ENCODE measurements at regions not wholly inside any gene's neighbourhood (a gene's known extent, or its start where the extent isn't known, plus 50 kb on each side); places are given as distances from the start of the nearest gene placed in this dataset.

DNA sequence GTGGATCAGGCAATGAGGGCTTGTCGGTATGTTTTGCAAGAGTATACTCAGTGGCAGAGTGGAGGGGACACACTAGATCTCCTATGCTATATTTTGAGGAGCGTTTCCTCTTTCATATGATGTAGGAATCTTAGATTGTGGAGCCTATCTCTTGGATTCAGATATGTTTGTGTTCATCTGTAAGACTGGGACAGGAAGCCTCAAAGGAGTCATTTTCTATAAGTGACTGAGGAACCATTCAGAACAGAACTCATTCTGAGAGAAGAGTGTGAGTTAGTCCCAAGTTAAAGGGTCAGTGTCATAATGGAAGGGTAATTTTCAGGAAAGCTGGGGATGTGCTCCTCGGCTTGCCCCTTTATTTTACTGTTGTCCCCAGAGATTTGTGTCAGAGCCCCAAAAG lies 107.7 kb downstream of the PTGS2 start:
- ChIA-PET CTCF (no interaction called here), POLR2A (no interaction called here)
- intact Hi-C loops (cut with micrococcal nuclease) (no loop called here), dilution Hi-C loops (cut with MboI; ENCODE audit: extremely low pct_ligation_motif_present, low sequenced_read_pairs) (no loop called here)
- H3K9ac ChIP-seq (replicated peaks; ENCODE audit: extremely low read depth, insufficient read depth, low read length): no peak overlapping the region
- H2AFZ ChIP-seq (ENCODE audit: low read depth, low read length): no peak overlapping the region
- H3K36me3 ChIP-seq (ENCODE audit: control insufficient read depth in 2 of 2, extremely low read depth in 1 of 2, insufficient read depth in 2 of 2, low read length in 2 of 2): no peaks in the 10 kb centered on the region
- H3K4me3 ChIP-seq (replicated peaks in 1 of 3; ENCODE audit: insufficient read depth in 1 of 3, low read depth in 1 of 3, low read length in 3 of 3): no peak overlapping the region
- no peaks in the 10 kb centered on the region for H3K9me3 ChIP-seq (replicated peaks; ENCODE audit: control insufficient read depth, insufficient read depth, low read length)
- H3K27ac ChIP-seq (ENCODE audit: insufficient read depth, low read depth, low read length): no peak overlapping the region
- no peak for FAIRE-seq
- no peak overlapping the region for H3K4me2 ChIP-seq (ENCODE audit: insufficient read depth, low read length)
- H3K9me1 ChIP-seq (replicated peaks; ENCODE audit: control insufficient read depth, extremely low read depth, insufficient read depth, low read length): no peaks in the 10 kb centered on the region
- H3K4me1 ChIP-seq (ENCODE audit: control insufficient read depth, extremely low read depth, insufficient read depth, low read length): peaks cover 21% of the 10 kb centered on the region
- DNase-seq (ENCODE audit: low read depth, low spot score): no peak
- no TSS peak for BruUV-seq (replicated peaks)
- no peaks in the 10 kb centered on the region for H4K20me1 ChIP-seq (replicated peaks; ENCODE audit: control insufficient read depth, extremely low read depth, insufficient read depth, low read length)
- no peaks in the 10 kb centered on the region for H3K27me3 ChIP-seq (ENCODE audit: control insufficient read depth in 2 of 2, insufficient read depth in 2 of 2, low read length in 2 of 2)
- TF ChIP-seq MYC (IDR thresholded peaks at IDR 0.05; ENCODE audit: low read depth, low read length): no peak
- no peak for TF ChIP-seq JUN (IDR thresholded peaks at IDR 0.05; ENCODE audit: borderline replicate concordance, insufficient read depth, insufficient read length, low read depth)
- TF ChIP-seq POLR2A (IDR thresholded peaks at IDR 0.05; ENCODE audit: low read depth, low read length): no peak
- TF ChIP-seq, protein P1, sequence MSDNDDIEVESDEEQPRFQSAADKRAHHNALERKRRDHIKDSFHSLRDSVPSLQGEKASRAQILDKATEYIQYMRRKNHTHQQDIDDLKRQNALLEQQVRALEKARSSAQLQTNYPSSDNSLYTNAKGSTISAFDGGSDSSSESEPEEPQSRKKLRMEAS (IDR thresholded peaks at IDR 0.05; ENCODE audit: insufficient read depth, insufficient read length): no peak
- no peak for TF ChIP-seq POLR2AphosphoS5 (IDR thresholded peaks at IDR 0.05; ENCODE audit: insufficient read depth, low read depth, low read length)
- TF ChIP-seq FOS (IDR thresholded peaks at IDR 0.05; ENCODE audit: borderline replicate concordance, insufficient read depth, low read length): no peak
- TF ChIP-seq GATA2 (IDR thresholded peaks at IDR 0.05; ENCODE audit: insufficient read depth, insufficient read length, low read depth, low read length): no peak
- TF ChIP-seq EZH2 (IDR thresholded peaks at IDR 0.05; ENCODE audit: borderline replicate concordance, low read depth, low read length, severe bottlenecking): no peak
- TF ChIP-seq, protein P2, sequence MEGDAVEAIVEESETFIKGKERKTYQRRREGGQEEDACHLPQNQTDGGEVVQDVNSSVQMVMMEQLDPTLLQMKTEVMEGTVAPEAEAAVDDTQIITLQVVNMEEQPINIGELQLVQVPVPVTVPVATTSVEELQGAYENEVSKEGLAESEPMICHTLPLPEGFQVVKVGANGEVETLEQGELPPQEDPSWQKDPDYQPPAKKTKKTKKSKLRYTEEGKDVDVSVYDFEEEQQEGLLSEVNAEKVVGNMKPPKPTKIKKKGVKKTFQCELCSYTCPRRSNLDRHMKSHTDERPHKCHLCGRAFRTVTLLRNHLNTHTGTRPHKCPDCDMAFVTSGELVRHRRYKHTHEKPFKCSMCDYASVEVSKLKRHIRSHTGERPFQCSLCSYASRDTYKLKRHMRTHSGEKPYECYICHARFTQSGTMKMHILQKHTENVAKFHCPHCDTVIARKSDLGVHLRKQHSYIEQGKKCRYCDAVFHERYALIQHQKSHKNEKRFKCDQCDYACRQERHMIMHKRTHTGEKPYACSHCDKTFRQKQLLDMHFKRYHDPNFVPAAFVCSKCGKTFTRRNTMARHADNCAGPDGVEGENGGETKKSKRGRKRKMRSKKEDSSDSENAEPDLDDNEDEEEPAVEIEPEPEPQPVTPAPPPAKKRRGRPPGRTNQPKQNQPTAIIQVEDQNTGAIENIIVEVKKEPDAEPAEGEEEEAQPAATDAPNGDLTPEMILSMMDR (IDR thresholded peaks at IDR 0.05; ENCODE audit: extremely low read depth in 1 of 2, insufficient read depth in 1 of 2, low read depth in 1 of 2, low read length in 2 of 2): no peak
- H3K79me2 ChIP-seq (ENCODE audit: control insufficient read depth, insufficient read depth, low read length): no peaks in the 10 kb centered on the region
